ENCODE measurements at regions not wholly inside any gene's neighbourhood (a gene's known extent, or its start where the extent isn't known, plus 50 kb on each side); places are given as distances from the start of the nearest gene placed in this dataset.

- TF ChIP-seq CTCF (IDR thresholded peaks at IDR 0.05) (no peak), POLR2A (IDR thresholded peaks at IDR 0.05) (no peak)
These were observed 123.8 kb downstream of the LUZP4 start for GRCh38 chrX:115413246-115413878.

Data from esophagus squamous epithelium (tissue), 4 donors.